ENCODE measurements at regions not wholly inside any gene's neighbourhood (a gene's known extent, or its start where the extent isn't known, plus 50 kb on each side); places are given as distances from the start of the nearest gene placed in this dataset.
A peak's percentile ranks its signal among the peaks of the same experiment; 100 is the strongest.

- peak; percentile 68 for DNase-seq (ENCODE audit: low spot score)
- Histone ChIP-seq H3K4me2 (peak overlapping the region; percentile 85), H3K36me3 (ENCODE audit: insufficient read depth) (peaks cover 7% of the 10 kb centered on the region), H3K4me3 (peak overlapping the region; percentile 59), H2AFZ (peak overlapping the region; percentile 97), H3K27ac (ENCODE audit: low read depth) (no peak overlapping the region), H3K79me2 (replicated peaks; ENCODE audit: insufficient read depth) (no peaks in the 10 kb centered on the region), H3K4me1 (ENCODE audit: insufficient read depth) (peaks cover 37% of the 10 kb centered on the region; the same call in 1 of the 2 replicates), H3K9me2 (ENCODE audit: insufficient read depth) (no peaks in the 10 kb centered on the region), H3F3A (replicated peaks; ENCODE audit: low read depth) (peaks cover 6% of the 10 kb centered on the region; the same call in 1 of the 2 replicates), H3K27me3 (ENCODE audit: insufficient read depth) (peaks cover 85% of the 10 kb centered on the region), H4K20me1 (replicated peaks; ENCODE audit: insufficient read depth) (no peaks in the 10 kb centered on the region)
- ATAC-seq, result peak; percentile 62
- H3K27me3 Mint-ChIP-seq (ENCODE audit: insufficient read depth, low read depth, poor library complexity), result peaks cover 69% of the 10 kb centered on the region
- peaks cover 39% of the 10 kb centered on the region for H3K4me1 Mint-ChIP-seq
- no peak for TF ChIP-seq NANOG (IDR thresholded peaks at IDR 0.05; ENCODE audit: borderline replicate concordance)
- TF ChIP-seq ETS1 (IDR thresholded peaks at IDR 0.05), result no peak
- no peak for TF ChIP-seq CREB1 (CRISPR knock-in tag; IDR thresholded peaks at IDR 0.05; ENCODE audit: low read depth)
- no peak for TF ChIP-seq ZNF114 (CRISPR knock-in tag; IDR thresholded peaks at IDR 0.05)
- no peak for TF ChIP-seq STAT1 (IDR thresholded peaks at IDR 0.05; ENCODE audit: unreplicated experiment)
- no peak for TF ChIP-seq POLR2AphosphoS5 (IDR thresholded peaks at IDR 0.05; ENCODE audit: low read depth)
- TF ChIP-seq EZH2phosphoT487 (IDR thresholded peaks at IDR 0.05; ENCODE audit: unreplicated experiment), result peak; percentile 48
- TF ChIP-seq ZNF462 (CRISPR knock-in tag; IDR thresholded peaks at IDR 0.05), result no peak
- H3K27ac Mint-ChIP-seq, result no peak overlapping the region
- H3K4me3 Mint-ChIP-seq, result peak overlapping the region; percentile 62
- H3K9me3 Mint-ChIP-seq, result peaks cover 22% of the 10 kb centered on the region
- peaks cover 21% of the 10 kb centered on the region for H3K36me3 Mint-ChIP-seq (ENCODE audit: low read depth)
Observed at GRCh38 chr5:73382401-73382740, 66.2 kb downstream of the FOXD1 start.
